ENCODE measurements at regions not wholly inside any gene's neighbourhood (a gene's known extent, or its start where the extent isn't known, plus 50 kb on each side); places are given as distances from the start of the nearest gene placed in this dataset.

GRCh38 chr18:965921-966758 is 61.5 kb downstream of the ADCYAP1 start:
- Histone ChIP-seq H3K36me3 (replicated peaks in 1 of 2; ENCODE audit: control insufficient read depth in 1 of 2, insufficient read depth in 2 of 2, low read length in 1 of 2) (no peaks in the 10 kb centered on the region), H3K27ac (ENCODE audit: low read depth in 2 of 2, low read length in 1 of 2) (no peak overlapping the region), H3K9ac (no peak overlapping the region), H3K27me3 (ENCODE audit: insufficient read depth) (peaks cover 6% of the 10 kb centered on the region; the same call in 1 of the 2 replicates), H3K79me2 (ENCODE audit: insufficient read depth) (no peaks in the 10 kb centered on the region), H3K9me3 (no peaks in the 10 kb centered on the region), H3K9me2 (no peaks in the 10 kb centered on the region), H3K4me2 (no peak overlapping the region), H3F3A (replicated peaks; ENCODE audit: insufficient read depth) (no peaks in the 10 kb centered on the region), H3K4me3 (ENCODE audit: low read depth in 2 of 2, low read length in 1 of 2) (no peak overlapping the region), H2AFZ (ENCODE audit: low read depth) (no peak overlapping the region), H3K4me1 (ENCODE audit: control insufficient read depth in 1 of 2, insufficient read depth in 2 of 2, low read depth in 1 of 2, low read length in 1 of 2) (no peaks in the 10 kb centered on the region), H4K20me1 (ENCODE audit: insufficient read depth) (no peaks in the 10 kb centered on the region)
- WGBS (ENCODE audit: low lambda C conversion rate) = 16% methylated on average over 11 of the region's 11 CpGs
- no peak for DNase-seq
- TF ChIP-seq USF1 (IDR thresholded peaks at IDR 0.05; ENCODE audit: borderline replicate concordance, low read depth) (no peak), RFX5 (IDR thresholded peaks at IDR 0.05; ENCODE audit: low read length) (no peak), TAF1 (IDR thresholded peaks at IDR 0.05; ENCODE audit: borderline replicate concordance, low read depth, low read length) (no peak), POLR2AphosphoS5 (IDR thresholded peaks at IDR 0.05; ENCODE audit: low read depth, low read length) (no peak), GATA2 (CRISPR knock-in tag; IDR thresholded peaks at IDR 0.05) (no peak), EP300 (IDR thresholded peaks at IDR 0.05; ENCODE audit: borderline replicate concordance in 1 of 2, low read depth in 1 of 2, low read length in 1 of 2) (no peak), MEF2A (IDR thresholded peaks at IDR 0.05; ENCODE audit: borderline replicate concordance, low read depth) (no peak), PBX3 (IDR thresholded peaks at IDR 0.05) (no peak), USF2 (IDR thresholded peaks at IDR 0.05; ENCODE audit: borderline replicate concordance, low read depth, low read length) (no peak), YY1 (IDR thresholded peaks at IDR 0.05; ENCODE audit: low read depth) (no peak), ZBTB33 (IDR thresholded peaks at IDR 0.05; ENCODE audit: borderline replicate concordance, low read depth) (no peak), FOXJ3 (CRISPR knock-in tag; IDR thresholded peaks at IDR 0.05) (no peak)
- ChIA-PET POLR2A (no interaction called here), CTCF (interaction anchor here (0.8 to 1.1 kb wide), 2 partner anchors 11 to 102 kb away, joined by 3 read pairs; no protein-coding TSS in a partner anchor)

All from SK-N-SH (cell line).